ENCODE measurements at regions not wholly inside any gene's neighbourhood (a gene's known extent, or its start where the extent isn't known, plus 50 kb on each side); places are given as distances from the start of the nearest gene placed in this dataset.

- no peak for TF ChIP-seq CTCF (IDR thresholded peaks at IDR 0.05; ENCODE audit: extremely low read depth, missing control alignments)
- no peak for DNase-seq (ENCODE audit: low spot score)
Measured at GRCh38 chr5:104385906-104386305, 823.3 kb upstream of the NUDT12 start.

GRCh38 chr5:104375345-104375744 is 812.8 kb upstream of the NUDT12 start:
- no peak for DNase-seq (ENCODE audit: low spot score)
- TF ChIP-seq CTCF (IDR thresholded peaks at IDR 0.05; ENCODE audit: extremely low read depth, missing control alignments), result no peak

GRCh38 chr5:104372796-104373195 is 810.2 kb upstream of the NUDT12 start:
- no peak for DNase-seq (ENCODE audit: low spot score)
- no peak for TF ChIP-seq CTCF (IDR thresholded peaks at IDR 0.05; ENCODE audit: extremely low read depth, missing control alignments)

GRCh38 chr5:104372376-104372775 is 809.8 kb upstream of the NUDT12 start:
- no peak for TF ChIP-seq CTCF (IDR thresholded peaks at IDR 0.05; ENCODE audit: extremely low read depth, missing control alignments)

GRCh38 chr5:104370523-104370922 is 807.9 kb upstream of the NUDT12 start:
- no peak for DNase-seq (ENCODE audit: low spot score)
- no peak for TF ChIP-seq CTCF (IDR thresholded peaks at IDR 0.05; ENCODE audit: extremely low read depth, missing control alignments)

More at GRCh38 chr5:104372376-104372775, 809.8 kb upstream of the NUDT12 start:
- no peak for DNase-seq (ENCODE audit: low spot score)

- no peak for TF ChIP-seq CTCF (IDR thresholded peaks at IDR 0.05; ENCODE audit: extremely low read depth, missing control alignments)
- no peak for DNase-seq (ENCODE audit: low spot score)
Measured at GRCh38 chr5:104367978-104368377, 805.4 kb upstream of the NUDT12 start.

- TF ChIP-seq CTCF (IDR thresholded peaks at IDR 0.05; ENCODE audit: extremely low read depth, missing control alignments), result no peak
- DNase-seq (ENCODE audit: low spot score), result no peak
Measured at GRCh38 chr5:104363567-104363966, 801.0 kb upstream of the NUDT12 start.
